HepG2 (cell line): ENCODE measurements at regions not wholly inside any gene's neighbourhood (a gene's known extent, or its start where the extent isn't known, plus 50 kb on each side); places are given as distances from the start of the nearest gene placed in this dataset.

Experiments used
- ATAC-seq: fragments of 200-7000 bp; cut with Tn5 transposase; 3 replicates; pipeline ENCODE4 v1.9.1; 2020; ENCODE audit warnings: mild to moderate bottlenecking, moderate library complexity
- BruUV-seq: library from RNA; stranded (reverse); fragments of 400-500 nt; replicated peaks from 2 replicates; lab custom pipeline; 2021; lab: Mats Ljungman, UMichigan
- CTCF ChIA-PET: fragments of 300-600 bp; formaldehyde crosslinking; extraction: SDS; loops from one replicate; lab custom pipeline; 2021; ENCODE audit warnings: low total read pairs, inconsistent platforms, low intra/inter-chr PET ratio; lab: Yijun Ruan, JAX
- POLR2A ChIA-PET: fragments of 350-600 bp; sonication (Branson Sonifier 250); formaldehyde crosslinking; loops from one replicate; lab custom pipeline; 2020; ENCODE audit warnings: antibody characterized with exemption, inconsistent platforms; lab: Yijun Ruan, JAX
- DNase-seq: peaks from one replicate; pipeline ENCODE4 v3.0.0-alpha.2; 2015; ENCODE audit warnings: low spot score
- FAIRE-seq: peaks from 3 replicates; lab custom pipeline; 2011; peaks lifted over from hg19 to GRCh38; lab: Jason Lieb, UNC
- H2AFZ ChIP-seq: one replicate; pipeline ENCODE4 v1.6.1; 2011; ENCODE audit warnings: low read length, inconsistent platforms
- H3K27ac ChIP-seq: fragments of 300-600 bp; 3 replicates; pipeline ENCODE4 v1.8.0; 2011; ENCODE audit warnings: mixed run types, mild to moderate bottlenecking, mixed read lengths, low read length, inconsistent platforms; ENCODE audit not compliant: insufficient read depth; ENCODE audit errors: extremely low read length
- H3K27me3 ChIP-seq, 2 experiments: fragments of 200-600 bp in 1 of 2; 2 replicates in 1 of 2; 3 replicates in 1 of 2; pipeline versions ENCODE4 v1.6.0 to v1.8.0; 2011; ENCODE audit warnings: low read length in 2 of 2, mild to moderate bottlenecking in 2 of 2, moderate library complexity in 2 of 2, inconsistent platforms in 1 of 2; ENCODE audit not compliant: insufficient read depth in 2 of 2, control insufficient read depth in 1 of 2
- H3K36me3 ChIP-seq, 2 experiments: fragments of 200-600 bp in 1 of 2; replicated peaks in 1 of 2; 2 replicates in 1 of 2; 3 replicates in 1 of 2; pipeline versions ENCODE4 v1.5.1 to v1.8.0; 2011; ENCODE audit warnings: low read length in 2 of 2, inconsistent platforms in 1 of 2; ENCODE audit not compliant: insufficient read depth in 2 of 2, control insufficient read depth in 1 of 2
- H3K4me1 ChIP-seq: 2 replicates; pipeline ENCODE4 v1.5.1; 2012; ENCODE audit warnings: low read length, inconsistent platforms; ENCODE audit not compliant: insufficient read depth
- H3K4me2 ChIP-seq: 2 replicates; pipeline ENCODE4 v1.6.0; 2011; ENCODE audit warnings: low read depth, low read length, inconsistent platforms
- H3K4me3 ChIP-seq, 3 experiments: fragments of 200-600 bp in 1 of 3; sonication (generic), shearing (Covaris generic) in 1 of 3; replicated peaks in 1 of 3; 2 replicates each; pipeline ENCODE4 v1.5.1; 2011 to 2016; ENCODE audit warnings: low read length in 3 of 3, inconsistent platforms in 2 of 3, low read depth in 2 of 3, mild to moderate bottlenecking in 2 of 3, control low read depth in 1 of 3, mixed read lengths in 1 of 3; ENCODE audit not compliant: insufficient read depth in 1 of 3
- H3K79me2 ChIP-seq: one replicate; pipeline ENCODE4 v1.6.1; 2011; ENCODE audit warnings: low read length, inconsistent platforms; ENCODE audit not compliant: insufficient read depth
- H3K9ac ChIP-seq: 2 replicates; pipeline ENCODE4 v1.6.0; 2011; ENCODE audit warnings: mild to moderate bottlenecking, low read depth, low read length, inconsistent platforms; ENCODE audit not compliant: insufficient read depth
- H3K9me3 ChIP-seq: 2 replicates; pipeline ENCODE4 v1.5.1; 2012; ENCODE audit warnings: mild to moderate bottlenecking, low read length
- H4K20me1 ChIP-seq: 2 replicates; pipeline ENCODE4 v1.6.0; 2011; ENCODE audit warnings: inconsistent platforms, mild to moderate bottlenecking, low read length, moderate library complexity; ENCODE audit not compliant: insufficient read depth
- ARNT ChIP-seq: fragments of 450-650 bp; IDR thresholded peaks from 2 replicates; pipeline ENCODE4 v1.6.1; 2017
- BCL6 ChIP-seq: IDR thresholded peaks from 2 replicates; pipeline ENCODE4 v1.6.1; 2016; ENCODE audit warnings: missing genetic modification reagents, missing compliant biosample characterization
- BHLHE40 ChIP-seq: IDR thresholded peaks from 2 replicates; pipeline ENCODE4 v1.6.1; 2011; ENCODE audit warnings: low read length, improper control_type of control experiment
- DPF2 ChIP-seq: sonication (generic); formaldehyde crosslinking; IDR thresholded peaks from 2 replicates; pipeline ENCODE4 v1.4.0; 2020; ENCODE audit warnings: mild to moderate bottlenecking, low read depth, missing genetic modification reagents, borderline replicate concordance
- HNF4A ChIP-seq: sonication (generic); formaldehyde crosslinking; IDR thresholded peaks from 2 replicates; pipeline ENCODE4 v1.4.0; 2020; ENCODE audit warnings: missing genetic modification reagents
- HNRNPK ChIP-seq: fragments of 200-400 bp; formaldehyde crosslinking; IDR thresholded peaks from 2 replicates; pipeline ENCODE4 v1.6.1; 2018; ENCODE audit warnings: low read length, low read depth, moderate library complexity, mild to moderate bottlenecking; ENCODE audit not compliant: poor library complexity, severe bottlenecking
- KLF6 ChIP-seq: IDR thresholded peaks from 2 replicates; pipeline ENCODE4 v1.8.0; 2016; ENCODE audit warnings: missing biosample characterization, missing genetic modification reagents
- NFRKB ChIP-seq: fragments of 450-650 bp; IDR thresholded peaks from 2 replicates; pipeline ENCODE4 v1.6.1; 2017
- ONECUT2 ChIP-seq: sonication (generic); formaldehyde crosslinking; IDR thresholded peaks from 2 replicates; pipeline ENCODE4 v1.4.0; 2020; ENCODE audit warnings: missing genetic modification reagents
- SAP130 ChIP-seq: IDR thresholded peaks from 2 replicates; pipeline ENCODE4 v1.6.1; 2016; ENCODE audit warnings: low read depth
- SOX6 ChIP-seq, 2 experiments: fragments of 450-650 bp in 1 of 2; sonication (generic) in 1 of 2; formaldehyde crosslinking in 1 of 2; IDR thresholded peaks; 2 replicates each; pipeline versions ENCODE4 v1.4.0 to v1.6.1; 2017 to 2020; ENCODE audit warnings: antibody characterized with exemption in 1 of 2, mild to moderate bottlenecking in 1 of 2, missing genetic modification reagents in 1 of 2
- ZBED4 ChIP-seq: sonication (generic); formaldehyde crosslinking; IDR thresholded peaks from 2 replicates; pipeline ENCODE4 v1.4.0; 2020; ENCODE audit warnings: missing genetic modification reagents, borderline replicate concordance
- ZC3H13 ChIP-seq: sonication (generic); formaldehyde crosslinking; IDR thresholded peaks from 2 replicates; pipeline ENCODE4 v1.8.1; 2023; ENCODE audit warnings: mild to moderate bottlenecking, missing genetic modification reagents, moderate library complexity
- ZNF558 ChIP-seq: sonication (generic); formaldehyde crosslinking; IDR thresholded peaks from 2 replicates; pipeline ENCODE4 v1.9.0; 2022; ENCODE audit warnings: mild to moderate bottlenecking, missing genetic modification reagents, borderline replicate concordance
- ZNF839 ChIP-seq: sonication (generic); formaldehyde crosslinking; IDR thresholded peaks from 2 replicates; pipeline ENCODE4 v1.4.0; 2020; ENCODE audit warnings: missing genetic modification reagents, mild to moderate bottlenecking, borderline replicate concordance
- WGBS: methylation state at CpG from one replicate; pipeline ENCODE4 v1.1.6; 2017; ENCODE audit warnings: low lambda C conversion rate; 5-methylcytosine and 5-hydroxymethylcytosine counted together
- in situ Hi-C: cut with HindIII; loops from 2 replicates; pipeline ENCODE4 v1.10.0; 2017; ENCODE audit warnings: low pct_unique_long_range_greater_than_20kb; ENCODE audit not compliant: extremely low pct_ligation_motif_present
- intact Hi-C: fragments of 100-400 bp; cut with micrococcal nuclease; formaldehyde crosslinking; loops from one replicate; pipeline ENCODE4 v1.10.0; 2022; ENCODE audit not compliant: unreplicated experiment
- TF ChIP-seq, protein P1 (sequence below): IDR thresholded peaks from 2 replicates; pipeline ENCODE4 v1.6.1; 2016
- TF ChIP-seq, protein P2 (sequence below): sonication (generic); formaldehyde crosslinking; IDR thresholded peaks from 2 replicates; pipeline ENCODE4 v1.5.0; 2020; ENCODE audit warnings: missing genetic modification reagents

DNA sequence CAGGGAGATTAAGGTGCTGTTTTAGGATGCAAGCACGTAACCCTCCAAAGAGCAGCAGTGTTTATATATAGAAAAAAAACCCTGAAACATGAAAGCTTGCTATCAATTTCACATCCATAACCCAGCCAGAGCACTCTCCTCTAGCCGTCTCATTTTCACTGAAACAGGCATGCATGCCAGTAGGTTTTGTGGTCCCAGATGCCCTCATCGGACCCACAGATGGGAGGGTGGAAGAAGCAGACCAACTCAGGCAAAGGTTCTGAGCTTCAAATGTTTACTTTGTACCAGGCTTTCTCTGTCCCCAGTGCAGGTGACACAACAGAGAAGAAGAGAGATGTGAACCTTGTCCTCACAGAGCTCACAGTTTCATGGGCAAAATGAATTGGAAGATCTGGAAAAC lies 127.4 kb upstream of the ATP10B start:
- no peaks in the 10 kb centered on the region for H3K36me3 ChIP-seq
- no TSS peak for BruUV-seq
- H2AFZ ChIP-seq, result no peak overlapping the region
- no peak overlapping the region for H3K4me2 ChIP-seq
- intact Hi-C loops (no loop called here), in situ Hi-C loops (no loop called here)
- ATAC-seq (no peak), FAIRE-seq (no peak), DNase-seq (no peak)
- no peaks in the 10 kb centered on the region for H3K27me3 ChIP-seq
- H4K20me1 ChIP-seq, result no peaks in the 10 kb centered on the region
- 0% methylated on average over 3 of the region's 3 CpGs for WGBS
- no peak overlapping the region for H3K4me3 ChIP-seq
- no peaks in the 10 kb centered on the region for H3K4me1 ChIP-seq
- H3K9me3 ChIP-seq, result no peaks in the 10 kb centered on the region; the same call in 1 of the 2 replicates
- TF ChIP-seq BCL6 (CRISPR knock-in tag), result no peak
- TF ChIP-seq HNF4A (CRISPR knock-in tag), result 0 out of 2 replicates have a peak, but pooled peaks have one; percentile 10
- no peak for TF ChIP-seq ZNF558 (CRISPR knock-in tag)
- TF ChIP-seq ZNF839 (CRISPR knock-in tag), result no peak
- no peak for TF ChIP-seq SOX6 (IDR thresholded peaks at IDR 0.05)
- no peak for TF ChIP-seq SOX6 (CRISPR knock-in tag; IDR thresholded peaks at IDR 0.05)
- TF ChIP-seq SAP130 (CRISPR knock-in tag), result no peak
- TF ChIP-seq, protein P1, sequence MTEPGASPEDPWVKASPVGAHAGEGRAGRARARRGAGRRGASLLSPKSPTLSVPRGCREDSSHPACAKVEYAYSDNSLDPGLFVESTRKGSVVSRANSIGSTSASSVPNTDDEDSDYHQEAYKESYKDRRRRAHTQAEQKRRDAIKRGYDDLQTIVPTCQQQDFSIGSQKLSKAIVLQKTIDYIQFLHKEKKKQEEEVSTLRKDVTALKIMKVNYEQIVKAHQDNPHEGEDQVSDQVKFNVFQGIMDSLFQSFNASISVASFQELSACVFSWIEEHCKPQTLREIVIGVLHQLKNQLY (CRISPR knock-in tag), result no peak
- POLR2A ChIA-PET, result no interaction called here
- H3K9ac ChIP-seq, result no peak overlapping the region
- no peak overlapping the region for H3K27ac ChIP-seq
- CTCF ChIA-PET, result no interaction called here
- no peaks in the 10 kb centered on the region for H3K79me2 ChIP-seq

- BruUV-seq, result no TSS peak
- in situ Hi-C loops, result no loop called here
- Histone ChIP-seq H3K9ac (no peak overlapping the region), H4K20me1 (no peaks in the 10 kb centered on the region), H3K4me2 (no peak overlapping the region), H2AFZ (no peak overlapping the region), H3K36me3 (no peaks in the 10 kb centered on the region), H3K9me3 (no peaks in the 10 kb centered on the region; the same call in 1 of the 2 replicates), H3K27me3 (no peaks in the 10 kb centered on the region), H3K4me3 (no peak overlapping the region), H3K4me1 (no peaks in the 10 kb centered on the region), H3K79me2 (no peaks in the 10 kb centered on the region), H3K27ac (no peak overlapping the region)
- POLR2A ChIA-PET, result no interaction called here
- no peak for FAIRE-seq
- intact Hi-C loops, result no loop called here
- CTCF ChIA-PET, result no interaction called here
- ATAC-seq, result no peak
- no peak for DNase-seq
- TF ChIP-seq ZC3H13 (no peak), DPF2 (no peak), ARNT (no peak), NFRKB (no peak), ONECUT2 (no peak), ZBED4 (CRISPR knock-in tag) (no peak), KLF6 (CRISPR knock-in tag) (no peak), HNRNPK (no peak), BHLHE40 (no peak)
- TF ChIP-seq, protein P2, sequence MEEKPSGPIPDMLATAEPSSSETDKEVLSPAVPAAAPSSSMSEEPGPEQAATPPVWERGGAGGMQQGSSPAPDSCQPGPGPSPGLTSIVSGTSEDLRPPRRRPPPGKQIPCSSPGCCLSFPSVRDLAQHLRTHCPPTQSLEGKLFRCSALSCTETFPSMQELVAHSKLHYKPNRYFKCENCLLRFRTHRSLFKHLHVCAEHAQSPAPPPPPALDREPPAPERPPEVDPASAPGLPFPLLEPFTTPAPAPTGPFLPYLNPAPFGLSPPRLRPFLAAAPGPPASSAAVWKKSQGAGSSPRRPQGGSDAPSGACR, result no peak
These were observed 126.9 kb upstream of the ATP10B start for GRCh38 chr5:160978944-160979343.
